T-helper 1 cell (primary cell): ENCODE measurements at regions not wholly inside any gene's neighbourhood (a gene's known extent, or its start where the extent isn't known, plus 50 kb on each side); places are given as distances from the start of the nearest gene placed in this dataset.

ENCODE experiments used
- DNase-seq, 5 donors: peaks; one replicate each; pipeline ENCODE4 v3.0.0-alpha.2; 2012 to 2020

DNA sequence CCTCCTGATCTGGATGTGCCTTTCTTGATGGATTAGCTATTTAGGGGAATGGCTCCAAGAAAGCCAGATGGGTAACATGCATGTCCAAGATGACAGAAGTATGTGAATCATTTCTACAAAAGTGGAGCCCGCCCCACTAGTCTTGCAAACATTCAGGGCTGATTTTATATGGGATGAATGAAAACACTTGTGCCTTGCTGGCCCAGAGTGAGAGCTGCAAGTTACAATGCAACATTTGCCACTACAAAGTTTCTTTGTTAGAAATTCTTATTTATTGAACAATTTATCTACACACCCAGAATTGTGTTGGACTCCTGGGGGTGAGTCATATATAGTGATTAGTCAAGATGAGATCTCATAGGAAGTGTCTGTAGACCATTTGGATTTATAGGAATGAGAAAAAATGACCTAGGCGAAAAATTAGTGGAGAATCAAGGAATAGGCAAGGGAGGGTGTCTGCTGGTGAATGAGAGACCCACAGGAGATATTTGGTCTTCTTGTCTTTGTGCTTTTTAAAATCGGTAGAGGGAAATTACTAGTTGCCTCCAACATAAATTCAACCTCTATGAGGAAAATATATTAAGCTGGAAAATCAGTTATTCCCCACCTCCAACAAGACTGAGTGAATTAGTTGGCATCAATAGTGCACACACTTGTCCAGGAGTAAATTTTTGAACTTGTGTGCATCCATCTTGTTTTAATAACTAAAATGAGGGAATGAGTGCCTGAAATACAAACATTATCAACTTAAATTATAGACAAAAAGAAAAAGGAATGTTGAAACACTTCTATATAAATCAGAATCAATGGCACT is 53.5 kb upstream of the DCBLD2 start:
- no peak for DNase-seq

DNA sequence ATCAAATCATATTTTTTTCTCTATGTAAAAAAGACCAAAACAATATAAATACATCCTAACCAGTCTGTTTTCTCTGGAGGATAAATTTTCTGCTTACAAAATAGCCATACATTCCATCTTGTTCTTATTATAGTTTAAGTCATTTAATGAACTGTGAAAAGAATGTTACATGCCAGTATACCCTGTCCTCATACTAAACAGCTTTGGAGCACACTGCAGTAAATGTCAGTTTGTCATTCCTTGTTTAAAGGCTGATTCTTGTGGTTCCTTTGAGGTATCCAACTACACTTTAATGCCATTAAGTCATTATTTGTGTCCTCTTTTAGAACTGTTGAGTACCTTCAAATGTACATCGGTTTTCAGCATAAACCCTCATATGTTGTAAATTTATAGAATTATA is 52.7 kb upstream of the DCBLD2 start:
- DNase-seq: no peak

DNA sequence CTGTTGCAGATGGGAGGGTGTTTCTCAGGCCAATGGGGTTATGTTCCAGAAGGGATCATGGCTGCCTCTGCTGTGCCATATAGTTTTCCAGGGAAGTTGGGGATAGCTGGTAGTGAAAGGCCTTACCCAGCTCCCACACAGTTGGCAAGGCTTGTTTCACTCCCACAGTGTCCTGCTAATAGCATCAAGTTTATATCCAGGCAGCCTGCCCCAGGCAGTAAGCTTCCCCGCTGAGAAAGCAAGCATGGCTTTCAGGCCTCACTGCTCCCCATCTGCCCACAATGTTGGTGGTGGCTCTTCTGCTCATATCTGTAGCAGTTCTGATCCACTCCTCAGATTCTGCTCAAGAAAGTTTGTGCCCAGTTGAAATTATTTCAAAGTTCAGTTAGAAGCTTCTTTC is 50.9 kb upstream of the DCBLD2 start:
- no peak for DNase-seq
